ENCODE measurements at regions not wholly inside any gene's neighbourhood (a gene's known extent, or its start where the extent isn't known, plus 50 kb on each side); places are given as distances from the start of the nearest gene placed in this dataset.
A peak's percentile ranks its signal among the peaks of the same experiment; 100 is the strongest.

GRCh38 chr5:158080112-158080511 is 221.2 kb upstream of the CLINT1 start:
- no peaks in the 10 kb centered on the region for H3K9me3 ChIP-seq
- no peak overlapping the region for H3K4me3 ChIP-seq
- no peak overlapping the region for H3K27ac ChIP-seq
- no peaks in the 10 kb centered on the region for H3K27me3 ChIP-seq
- no peaks in the 10 kb centered on the region for H3K4me1 ChIP-seq
- H3K36me3 ChIP-seq = no peaks in the 10 kb centered on the region
- no peak for DNase-seq (ENCODE audit: low spot score)
- TF ChIP-seq, protein P1, sequence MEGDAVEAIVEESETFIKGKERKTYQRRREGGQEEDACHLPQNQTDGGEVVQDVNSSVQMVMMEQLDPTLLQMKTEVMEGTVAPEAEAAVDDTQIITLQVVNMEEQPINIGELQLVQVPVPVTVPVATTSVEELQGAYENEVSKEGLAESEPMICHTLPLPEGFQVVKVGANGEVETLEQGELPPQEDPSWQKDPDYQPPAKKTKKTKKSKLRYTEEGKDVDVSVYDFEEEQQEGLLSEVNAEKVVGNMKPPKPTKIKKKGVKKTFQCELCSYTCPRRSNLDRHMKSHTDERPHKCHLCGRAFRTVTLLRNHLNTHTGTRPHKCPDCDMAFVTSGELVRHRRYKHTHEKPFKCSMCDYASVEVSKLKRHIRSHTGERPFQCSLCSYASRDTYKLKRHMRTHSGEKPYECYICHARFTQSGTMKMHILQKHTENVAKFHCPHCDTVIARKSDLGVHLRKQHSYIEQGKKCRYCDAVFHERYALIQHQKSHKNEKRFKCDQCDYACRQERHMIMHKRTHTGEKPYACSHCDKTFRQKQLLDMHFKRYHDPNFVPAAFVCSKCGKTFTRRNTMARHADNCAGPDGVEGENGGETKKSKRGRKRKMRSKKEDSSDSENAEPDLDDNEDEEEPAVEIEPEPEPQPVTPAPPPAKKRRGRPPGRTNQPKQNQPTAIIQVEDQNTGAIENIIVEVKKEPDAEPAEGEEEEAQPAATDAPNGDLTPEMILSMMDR (IDR thresholded peaks at IDR 0.05) = no peak

- H3K4me3 ChIP-seq = no peak overlapping the region
- no peaks in the 10 kb centered on the region for H3K9me3 ChIP-seq
- H3K27ac ChIP-seq = no peak overlapping the region
- DNase-seq (ENCODE audit: low spot score) = no peak
- H3K36me3 ChIP-seq = no peaks in the 10 kb centered on the region
- TF ChIP-seq, protein P1 (IDR thresholded peaks at IDR 0.05) = no peak
- no peaks in the 10 kb centered on the region for H3K27me3 ChIP-seq
- H3K4me1 ChIP-seq = no peaks in the 10 kb centered on the region
Measured at GRCh38 chr5:158079097-158079496, 220.2 kb upstream of the CLINT1 start.

DNA sequence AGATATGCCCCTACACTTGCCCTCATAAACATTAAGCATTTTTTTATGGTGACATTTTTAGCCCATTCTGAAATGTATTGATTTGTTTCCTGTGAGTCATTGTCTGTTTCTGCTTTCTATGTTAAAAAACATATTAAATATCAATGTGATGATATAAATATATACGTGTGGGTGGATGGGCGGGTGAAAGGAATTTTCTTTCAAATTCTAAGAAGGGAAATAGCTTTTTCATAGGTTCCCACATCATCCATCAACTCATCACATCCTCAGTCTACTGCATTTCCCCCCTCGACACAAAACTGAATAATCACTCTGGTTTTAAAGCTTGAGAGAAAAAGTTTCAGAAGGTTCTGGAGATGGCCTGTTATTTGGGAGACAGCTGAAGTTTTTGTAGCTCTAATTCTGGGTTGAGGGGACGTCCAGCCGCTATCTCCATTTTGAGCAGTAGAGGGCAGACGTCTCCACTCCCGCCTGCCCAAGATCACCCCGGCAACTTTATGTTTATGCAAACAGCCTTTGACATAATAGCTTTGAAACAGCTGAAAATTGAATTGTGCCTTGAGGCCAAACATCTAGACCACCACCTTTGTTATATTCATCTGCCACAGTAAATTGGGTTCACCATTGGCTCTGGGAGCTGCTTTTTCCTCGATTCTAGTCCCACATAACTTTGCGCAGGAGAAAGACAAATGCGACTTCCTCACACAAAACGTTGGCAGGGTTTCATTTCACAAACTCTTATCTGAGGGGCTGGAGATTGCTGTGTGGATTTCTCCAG is 216.2 kb upstream of the CLINT1 start:
- Histone ChIP-seq H3K27me3 (no peaks in the 10 kb centered on the region), H3K4me3 (peak overlapping the region in 1 of 2 donors; percentile 29), H3K4me1 (no peaks in the 10 kb centered on the region), H3K27ac (peak overlapping the region; percentile 35), H3K36me3 (no peaks in the 10 kb centered on the region), H3K9me3 (no peaks in the 10 kb centered on the region)
- peak; percentile 80 for DNase-seq (ENCODE audit: low spot score)
- TF ChIP-seq, protein P1 (IDR thresholded peaks at IDR 0.05) = peak; percentile 75 to 90

GRCh38 chr5:158074597-158074991 is 215.6 kb upstream of the CLINT1 start:
- Histone ChIP-seq H3K4me1 (peaks cover 0 to 5% of the 10 kb centered on the region in 2 donors), H3K4me3 (no peak overlapping the region), H3K9me3 (no peaks in the 10 kb centered on the region), H3K27ac (no peak overlapping the region), H3K27me3 (no peaks in the 10 kb centered on the region), H3K36me3 (no peaks in the 10 kb centered on the region)
- TF ChIP-seq, protein P1 (IDR thresholded peaks at IDR 0.05) = no peak
- DNase-seq (ENCODE audit: low spot score) = no peak

DNA sequence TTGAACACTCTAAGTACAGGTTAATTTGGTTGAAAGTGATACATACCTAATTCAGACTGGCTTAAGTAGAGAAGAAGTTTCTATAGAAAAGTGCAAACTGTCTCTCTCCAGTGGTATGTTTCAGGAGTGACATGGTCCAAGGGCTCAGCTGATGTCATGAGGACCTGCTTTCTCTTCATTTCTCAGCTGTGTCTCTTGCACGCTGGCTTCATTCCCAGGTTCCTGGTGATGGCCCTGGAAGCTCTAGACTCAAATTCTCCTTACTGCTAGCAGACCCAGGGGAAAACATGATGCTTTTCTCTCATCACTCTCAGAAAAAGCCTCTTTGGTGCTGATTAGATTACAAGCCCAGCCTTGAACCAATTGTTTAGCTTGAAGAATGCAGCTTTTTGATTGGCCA is 211.9 kb upstream of the CLINT1 start:
- Histone ChIP-seq H3K27ac (no peak overlapping the region), H3K4me1 (peaks cover 0 to 9% of the 10 kb centered on the region in 2 donors)
- TF ChIP-seq, protein P1 (IDR thresholded peaks at IDR 0.05) = no peak

GRCh38 chr5:158069838-158070237 is 210.9 kb upstream of the CLINT1 start:
- TF ChIP-seq, protein P1 (IDR thresholded peaks at IDR 0.05) = no peak
- no peaks in the 10 kb centered on the region for H3K9me3 ChIP-seq
- no peak overlapping the region for H3K27ac ChIP-seq
- H3K4me1 ChIP-seq = peaks cover 0 to 9% of the 10 kb centered on the region in 2 donors
- no peak overlapping the region for H3K4me3 ChIP-seq
- H3K27me3 ChIP-seq = no peaks in the 10 kb centered on the region
- DNase-seq (ENCODE audit: low spot score) = no peak
- no peaks in the 10 kb centered on the region for H3K36me3 ChIP-seq

More for the DNA sequence above, 211.9 kb upstream of the CLINT1 start:
- DNase-seq (ENCODE audit: low spot score) = no peak
- Histone ChIP-seq H3K9me3 (no peaks in the 10 kb centered on the region), H3K36me3 (no peaks in the 10 kb centered on the region), H3K27me3 (no peaks in the 10 kb centered on the region), H3K4me3 (no peak overlapping the region)
